ENCODE measurements at regions not wholly inside any gene's neighbourhood (a gene's known extent, or its start where the extent isn't known, plus 50 kb on each side); places are given as distances from the start of the nearest gene placed in this dataset.
A peak's percentile ranks its signal among the peaks of the same experiment; 100 is the strongest.

DNA sequence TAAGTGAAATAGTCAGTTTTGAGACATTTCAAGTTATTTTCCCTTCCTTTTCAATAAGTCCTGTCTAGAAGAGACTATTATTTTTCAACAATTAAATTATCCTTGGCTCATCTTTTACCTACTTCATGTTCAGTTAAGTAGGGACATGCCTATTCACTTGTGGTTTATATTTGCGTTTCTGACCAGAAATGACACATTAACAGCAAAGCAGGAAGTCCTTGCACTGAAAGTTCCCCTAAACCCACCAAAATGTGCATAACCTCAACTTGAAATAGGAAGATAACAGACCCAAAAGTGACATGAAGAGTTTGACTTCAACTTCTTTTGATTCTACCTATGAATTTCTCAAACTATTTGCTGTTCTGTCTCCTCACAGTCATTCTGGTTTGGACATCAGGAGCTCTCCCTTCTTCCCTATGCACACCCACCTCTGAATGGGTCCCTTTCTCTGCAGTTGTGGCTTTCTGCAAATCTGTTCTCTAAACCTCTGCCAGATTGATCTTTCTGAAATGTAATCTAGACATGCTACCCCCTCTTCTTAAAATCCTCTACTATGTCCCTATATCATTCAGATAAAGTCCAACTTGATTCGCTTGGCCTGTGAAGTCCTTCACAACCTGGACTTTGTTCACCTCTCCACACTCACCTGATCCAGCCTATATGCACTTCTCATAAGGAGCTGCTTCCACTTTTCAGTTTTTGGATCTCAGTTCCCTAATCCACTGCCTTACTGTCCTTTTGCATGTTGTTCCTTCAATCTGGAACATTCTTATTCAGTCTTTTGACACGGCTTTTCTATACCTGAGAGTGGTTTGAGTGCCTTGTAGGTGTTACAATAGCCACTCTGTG lies 661.5 kb upstream of the ADGRL4 start:
- TF ChIP-seq, protein P1, sequence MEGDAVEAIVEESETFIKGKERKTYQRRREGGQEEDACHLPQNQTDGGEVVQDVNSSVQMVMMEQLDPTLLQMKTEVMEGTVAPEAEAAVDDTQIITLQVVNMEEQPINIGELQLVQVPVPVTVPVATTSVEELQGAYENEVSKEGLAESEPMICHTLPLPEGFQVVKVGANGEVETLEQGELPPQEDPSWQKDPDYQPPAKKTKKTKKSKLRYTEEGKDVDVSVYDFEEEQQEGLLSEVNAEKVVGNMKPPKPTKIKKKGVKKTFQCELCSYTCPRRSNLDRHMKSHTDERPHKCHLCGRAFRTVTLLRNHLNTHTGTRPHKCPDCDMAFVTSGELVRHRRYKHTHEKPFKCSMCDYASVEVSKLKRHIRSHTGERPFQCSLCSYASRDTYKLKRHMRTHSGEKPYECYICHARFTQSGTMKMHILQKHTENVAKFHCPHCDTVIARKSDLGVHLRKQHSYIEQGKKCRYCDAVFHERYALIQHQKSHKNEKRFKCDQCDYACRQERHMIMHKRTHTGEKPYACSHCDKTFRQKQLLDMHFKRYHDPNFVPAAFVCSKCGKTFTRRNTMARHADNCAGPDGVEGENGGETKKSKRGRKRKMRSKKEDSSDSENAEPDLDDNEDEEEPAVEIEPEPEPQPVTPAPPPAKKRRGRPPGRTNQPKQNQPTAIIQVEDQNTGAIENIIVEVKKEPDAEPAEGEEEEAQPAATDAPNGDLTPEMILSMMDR (IDR thresholded peaks at IDR 0.05; ENCODE audit: borderline replicate concordance, control extremely low read depth, extremely low read depth, insufficient read depth, missing control alignments) = no peak
- in situ Hi-C loops (cut with MboI; ENCODE audit: low sequenced_read_pairs, unreplicated experiment) = no loop called here
- DNase-seq (ENCODE audit: low spot score) = peak; percentile 8

DNA sequence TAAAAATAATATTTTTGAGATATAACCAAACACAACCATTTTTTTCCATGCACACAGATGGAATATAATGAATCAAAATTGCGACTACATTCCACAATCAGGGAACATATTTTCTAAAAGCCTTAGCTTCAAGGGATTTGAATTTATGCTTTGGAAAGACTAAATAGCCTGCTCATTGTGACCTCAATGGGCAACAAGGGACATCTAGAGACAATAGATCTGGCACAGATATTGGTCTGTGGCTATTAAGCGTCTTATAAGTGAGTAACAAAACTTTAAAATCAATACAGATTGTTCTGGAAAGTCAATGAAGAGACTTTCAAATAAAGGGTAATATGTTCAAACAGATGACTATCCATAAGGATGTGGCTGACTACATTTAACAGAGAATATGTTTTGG lies 660.6 kb upstream of the ADGRL4 start:
- DNase-seq (ENCODE audit: low spot score) = no peak
- in situ Hi-C loops (cut with MboI; ENCODE audit: low sequenced_read_pairs, unreplicated experiment) = no loop called here
- TF ChIP-seq, protein P1 (IDR thresholded peaks at IDR 0.05; ENCODE audit: borderline replicate concordance, control extremely low read depth, extremely low read depth, insufficient read depth, missing control alignments) = no peak

DNA sequence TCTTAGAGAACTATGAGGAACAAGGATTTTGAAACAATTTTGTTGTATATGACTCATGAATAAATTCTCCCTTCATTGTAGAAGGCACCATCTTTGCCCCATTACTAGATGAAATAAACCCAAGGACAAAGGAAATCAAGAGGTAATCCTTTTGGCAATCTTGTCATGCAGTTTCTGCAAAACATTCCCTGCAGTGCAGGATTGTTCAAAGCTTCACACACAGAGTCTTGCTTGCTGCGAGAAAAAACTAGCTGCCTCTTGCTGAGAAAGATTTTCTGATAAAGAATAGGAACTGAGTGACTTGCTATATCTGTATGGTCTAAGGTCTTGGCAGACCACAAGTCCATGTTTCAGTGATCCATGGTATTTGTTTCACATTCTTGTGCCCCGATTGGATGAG lies 657.4 kb upstream of the ADGRL4 start:
- in situ Hi-C loops (cut with MboI; ENCODE audit: low sequenced_read_pairs, unreplicated experiment) = no loop called here
- TF ChIP-seq, protein P1 (IDR thresholded peaks at IDR 0.05; ENCODE audit: borderline replicate concordance, control extremely low read depth, extremely low read depth, insufficient read depth, missing control alignments) = no peak
- no peak for DNase-seq (ENCODE audit: low spot score)

DNA sequence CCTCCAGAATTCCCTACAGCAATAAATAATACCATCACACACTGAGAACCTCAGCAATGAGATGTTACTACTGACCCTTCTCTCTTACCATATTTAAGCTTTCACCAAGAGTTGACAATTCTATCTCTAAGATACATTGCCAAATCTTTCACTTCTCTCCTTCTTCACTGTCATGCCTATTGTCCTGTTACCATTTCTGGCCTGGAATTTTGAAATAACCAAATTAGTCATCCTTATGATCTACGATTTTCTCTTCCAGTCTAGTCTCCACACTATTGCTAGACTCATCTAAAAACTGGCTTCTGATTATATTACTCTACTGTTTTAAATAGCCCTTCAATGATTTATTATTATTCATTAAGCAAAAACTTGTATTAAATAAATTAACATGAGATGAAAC lies 656.1 kb upstream of the ADGRL4 start:
- no peak for DNase-seq (ENCODE audit: low spot score)
- TF ChIP-seq, protein P1 (IDR thresholded peaks at IDR 0.05; ENCODE audit: borderline replicate concordance, control extremely low read depth, extremely low read depth, insufficient read depth, missing control alignments) = no peak
- in situ Hi-C loops (cut with MboI; ENCODE audit: low sequenced_read_pairs, unreplicated experiment) = no loop called here

DNA sequence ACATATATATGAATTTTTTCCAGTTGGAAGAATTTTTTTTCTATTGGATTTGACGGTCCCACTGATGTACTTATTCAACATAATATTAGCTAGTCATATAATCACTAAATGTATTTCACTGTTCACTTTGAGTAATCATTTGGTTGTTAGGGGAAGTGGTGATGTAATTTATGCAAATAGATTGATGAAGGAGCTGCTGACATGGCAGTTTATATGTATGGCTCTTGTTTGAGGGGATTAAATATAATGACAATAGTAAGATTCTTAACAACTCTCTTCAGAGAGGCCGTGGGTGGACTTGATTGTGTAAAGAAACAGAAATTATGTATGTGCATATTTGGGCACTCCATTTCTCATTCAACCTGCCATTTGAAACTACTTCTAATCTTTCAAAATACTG lies 653.6 kb upstream of the ADGRL4 start:
- in situ Hi-C loops (cut with MboI; ENCODE audit: low sequenced_read_pairs, unreplicated experiment) = no loop called here
- no peak for DNase-seq (ENCODE audit: low spot score)
- TF ChIP-seq, protein P1 (IDR thresholded peaks at IDR 0.05; ENCODE audit: borderline replicate concordance, control extremely low read depth, extremely low read depth, insufficient read depth, missing control alignments) = no peak

DNA sequence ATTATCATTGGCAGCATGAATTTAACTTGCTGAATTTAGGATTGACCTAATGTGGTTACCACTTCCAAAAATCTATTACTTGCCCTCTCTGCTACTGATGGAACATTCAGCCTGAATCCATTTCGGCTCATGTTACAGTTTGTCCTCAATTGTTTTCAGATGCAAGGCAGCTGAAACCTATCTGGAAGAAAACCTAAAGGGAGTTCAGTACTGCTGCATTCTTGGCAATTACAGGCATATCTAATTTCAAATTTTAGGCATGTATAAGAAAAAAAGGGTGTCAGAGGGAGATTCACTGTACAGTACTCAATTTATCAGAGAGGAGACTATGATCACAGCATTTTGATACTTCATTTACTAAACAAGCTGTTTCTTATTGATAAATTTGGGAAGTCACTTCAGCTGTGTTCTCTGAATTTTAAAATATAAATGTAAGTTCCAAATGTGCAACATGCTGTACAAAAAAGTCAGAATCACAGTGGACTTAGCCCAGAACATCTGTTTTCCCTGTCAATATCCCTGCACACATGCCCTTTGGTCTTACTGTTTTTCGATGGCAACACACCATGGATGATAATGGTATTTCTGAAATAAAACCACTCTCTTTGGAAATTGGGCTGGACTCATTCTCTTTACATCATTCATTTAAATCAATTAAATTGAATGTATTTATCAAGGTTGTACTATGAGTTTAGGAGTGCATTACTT lies 651.6 kb upstream of the ADGRL4 start:
- DNase-seq (ENCODE audit: low spot score) = no peak
- TF ChIP-seq, protein P1 (IDR thresholded peaks at IDR 0.05; ENCODE audit: borderline replicate concordance, control extremely low read depth, extremely low read depth, insufficient read depth, missing control alignments) = no peak
- in situ Hi-C loops (cut with MboI; ENCODE audit: low sequenced_read_pairs, unreplicated experiment) = no loop called here
